H9 (cell line): ENCODE measurements at regions not wholly inside any gene's neighbourhood (a gene's known extent, or its start where the extent isn't known, plus 50 kb on each side); places are given as distances from the start of the nearest gene placed in this dataset.

Source experiments
- DNase-seq: peaks from one replicate; pipeline ENCODE4 v3.0.0-alpha.2; 2017
- H2AFZ ChIP-seq: one replicate; pipeline ENCODE4 v1.6.1; 2013; ENCODE audit warnings: mild to moderate bottlenecking, low read length, control low read depth, moderate library complexity
- H2AK5ac ChIP-seq: 2 replicates; pipeline ENCODE4 v1.6.1; 2013; ENCODE audit warnings: low read length, control low read depth, mixed read lengths; ENCODE audit not compliant: insufficient read length
- H2BK120ac ChIP-seq: one replicate; pipeline ENCODE4 v1.6.1; 2013; ENCODE audit warnings: low read depth, mild to moderate bottlenecking, low read length, control low read depth, inconsistent platforms; ENCODE audit not compliant: poor library complexity, severe bottlenecking
- H2BK12ac ChIP-seq: 2 replicates; pipeline ENCODE4 v1.6.1; 2013; ENCODE audit warnings: low read length, control low read depth, mixed read lengths, low read depth; ENCODE audit not compliant: insufficient read length
- H2BK15ac ChIP-seq: 2 replicates; pipeline ENCODE4 v1.6.1; 2013; ENCODE audit warnings: low read depth, low read length, control low read depth
- H2BK20ac ChIP-seq: one replicate; pipeline ENCODE4 v1.6.1; 2013; ENCODE audit warnings: low read depth, mild to moderate bottlenecking, low read length, control low read depth, inconsistent platforms; ENCODE audit not compliant: poor library complexity, severe bottlenecking
- H2BK5ac ChIP-seq: 2 replicates; pipeline ENCODE4 v1.6.1; 2013; ENCODE audit warnings: low read length, control low read depth, mixed read lengths; ENCODE audit not compliant: insufficient read length
- H3K14ac ChIP-seq: 2 replicates; pipeline ENCODE4 v1.6.1; 2013; ENCODE audit warnings: low read length, control low read depth; ENCODE audit not compliant: insufficient read depth
- H3K18ac ChIP-seq: 2 replicates; pipeline ENCODE4 v1.6.1; 2013; ENCODE audit warnings: low read depth, mild to moderate bottlenecking, mixed read lengths, low read length, control low read depth; ENCODE audit not compliant: insufficient read length
- H3K23ac ChIP-seq: 2 replicates; pipeline ENCODE4 v1.6.1; 2013; ENCODE audit warnings: low read length, control low read depth, mixed read lengths, low read depth; ENCODE audit not compliant: insufficient read length
- H3K23me2 ChIP-seq: 2 replicates; pipeline ENCODE4 v1.6.1; 2013; ENCODE audit warnings: low read depth, mild to moderate bottlenecking, mixed read lengths, low read length, control low read depth; ENCODE audit not compliant: insufficient read length, poor library complexity, severe bottlenecking
- H3K27ac ChIP-seq: 2 replicates; pipeline ENCODE4 v1.5.1; 2013; ENCODE audit warnings: low read length, control low read depth, mixed read lengths, low read depth; ENCODE audit not compliant: insufficient read length
- H3K27me3 ChIP-seq: 2 replicates; pipeline ENCODE4 v1.6.1; 2013; ENCODE audit warnings: low read length, control low read depth, inconsistent platforms; ENCODE audit not compliant: insufficient read depth
- H3K4ac ChIP-seq: 2 replicates; pipeline ENCODE4 v1.6.1; 2013; ENCODE audit warnings: low read depth, mild to moderate bottlenecking, control low read depth, inconsistent platforms, low read length, moderate library complexity
- H3K4me1 ChIP-seq: 2 replicates; pipeline ENCODE4 v1.6.1; 2013; ENCODE audit warnings: low read length, control low read depth, inconsistent platforms; ENCODE audit not compliant: insufficient read depth
- H3K4me2 ChIP-seq: 2 replicates; pipeline ENCODE4 v1.6.1; 2013; ENCODE audit warnings: low read length, control low read depth, mixed read lengths; ENCODE audit not compliant: insufficient read length, insufficient read depth
- H3K56ac ChIP-seq: 2 replicates; pipeline ENCODE4 v1.6.1; 2013; ENCODE audit warnings: low read depth, mild to moderate bottlenecking, mixed read lengths, low read length, control low read depth; ENCODE audit not compliant: insufficient read length
- H3K79me1 ChIP-seq: 2 replicates; pipeline ENCODE4 v1.6.1; 2013; ENCODE audit warnings: low read depth, mild to moderate bottlenecking, moderate library complexity, low read length, control low read depth, inconsistent platforms; ENCODE audit not compliant: insufficient read depth, poor library complexity, severe bottlenecking
- H3K79me2 ChIP-seq: 2 replicates; pipeline ENCODE4 v1.6.1; 2013; ENCODE audit warnings: low read length, control low read depth, inconsistent platforms; ENCODE audit not compliant: insufficient read depth
- H3K9ac ChIP-seq: 2 replicates; pipeline ENCODE4 v1.6.1; 2013; ENCODE audit warnings: low read length, control low read depth, mixed read lengths; ENCODE audit not compliant: insufficient read length; ENCODE audit errors: extremely low read depth
- H3K9me3 ChIP-seq: one replicate; pipeline ENCODE4 v1.6.1; 2013; ENCODE audit warnings: low read depth, low read length, inconsistent platforms; ENCODE audit not compliant: control insufficient read depth
- H3T11ph ChIP-seq: one replicate; pipeline ENCODE4 v1.6.1; 2013; ENCODE audit warnings: mild to moderate bottlenecking, low read length, control low read depth, inconsistent platforms
- H4K20me1 ChIP-seq: one replicate; pipeline ENCODE4 v1.6.1; 2013; ENCODE audit not compliant: control insufficient read depth, insufficient read length, insufficient read depth
- H4K5ac ChIP-seq: 2 replicates; pipeline ENCODE4 v1.6.1; 2013; ENCODE audit warnings: low read depth, mild to moderate bottlenecking, mixed read lengths, low read length, control low read depth; ENCODE audit not compliant: insufficient read length
- H4K8ac ChIP-seq: replicated peaks from 2 replicates; pipeline ENCODE4 v1.6.1; 2013; ENCODE audit warnings: low read length, control low read depth, mixed read lengths, low read depth; ENCODE audit not compliant: insufficient read length
- H4K91ac ChIP-seq: 2 replicates; pipeline ENCODE4 v1.6.1; 2013; ENCODE audit warnings: low read depth, mild to moderate bottlenecking, moderate library complexity, mixed read lengths, low read length, control low read depth; ENCODE audit not compliant: insufficient read length
- H3K27ac Mint-ChIP-seq, 3 experiments: 2 replicates in 2 of 3; 3 replicates in 1 of 3; pipeline ENCODE4 v1.8.0; 2020 to 2021; ENCODE audit warnings: mixed read lengths in 3 of 3, mild to moderate bottlenecking in 1 of 3, moderate library complexity in 1 of 3
- H3K27me3 Mint-ChIP-seq: 2 replicates; pipeline ENCODE4 v1.8.0; 2021; ENCODE audit warnings: low read depth, mild to moderate bottlenecking, moderate library complexity, mixed read lengths
- H3K36me3 Mint-ChIP-seq, 3 experiments: 2 replicates in 2 of 3; 3 replicates in 1 of 3; pipeline ENCODE4 v1.8.0; 2020 to 2021; ENCODE audit warnings: low read depth in 3 of 3, mixed read lengths in 3 of 3; ENCODE audit not compliant: insufficient read depth in 1 of 3
- H3K4me1 Mint-ChIP-seq, 2 experiments: 2 replicates each; pipeline ENCODE4 v1.8.0; 2020; ENCODE audit warnings: mixed read lengths in 2 of 2
- H3K4me3 Mint-ChIP-seq, 2 experiments: 2 replicates in 1 of 2; 3 replicates in 1 of 2; pipeline ENCODE4 v1.8.0; 2020 to 2021; ENCODE audit warnings: mild to moderate bottlenecking in 2 of 2, mixed read lengths in 2 of 2, moderate library complexity in 1 of 2
- H3K9me3 Mint-ChIP-seq, 2 experiments: 2 replicates in 1 of 2; 3 replicates in 1 of 2; pipeline ENCODE4 v1.8.0; 2020; ENCODE audit warnings: mild to moderate bottlenecking in 2 of 2, mixed read lengths in 2 of 2, moderate library complexity in 1 of 2
- CTCF ChIP-seq: fragments of 200-600 bp; sonication (generic); conservative IDR thresholded peaks from 3 replicates; pipeline ENCODE4 v1.8.0; 2021; ENCODE audit warnings: antibody characterized with exemption, mild to moderate bottlenecking
- WGBS: extraction: QIAGEN DNeasy Blood & Tissue Kit; methylation state at CpG from one replicate; pipeline ENCODE4 v1.1.7; 2013; ENCODE audit warnings: missing lambda C conversion rate, low lambda C conversion rate, mixed read lengths; ENCODE audit not compliant: insufficient read length; ENCODE audit errors: extremely low coverage; 5-methylcytosine and 5-hydroxymethylcytosine counted together

DNA sequence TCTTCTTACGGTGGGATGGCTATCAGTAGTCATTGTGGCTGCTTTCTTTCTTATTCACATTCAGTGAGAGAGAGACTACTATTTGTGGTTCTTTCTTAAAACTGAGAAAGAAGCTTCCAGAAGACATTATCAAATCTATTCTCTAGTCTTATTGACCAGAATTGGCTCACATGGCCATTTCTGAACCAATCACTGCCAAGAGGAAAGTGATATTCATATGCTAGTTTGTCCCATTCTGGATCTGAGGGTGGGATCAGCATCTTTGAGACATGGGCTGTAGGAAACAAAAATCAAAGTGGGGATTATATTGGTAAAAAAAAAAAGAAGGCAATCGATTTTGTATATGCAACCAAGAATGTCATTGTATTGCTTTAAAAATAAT is 106.4 kb upstream of the RASGRP1 start:
- no peak overlapping the region for H2AFZ ChIP-seq
- H2BK15ac ChIP-seq: no peak overlapping the region
- no peaks in the 10 kb centered on the region for H3K23me2 ChIP-seq
- peaks cover 5% of the 10 kb centered on the region; the same call in 1 of the 2 replicates for H3K27me3 Mint-ChIP-seq
- peaks cover 12 to 14% of the 10 kb centered on the region in 2 experiments for H3K4me1 Mint-ChIP-seq
- no peak overlapping the region for H2BK20ac ChIP-seq
- no peak overlapping the region for H3K27ac ChIP-seq
- no peak overlapping the region for H3T11ph ChIP-seq
- no peak overlapping the region for H2BK5ac ChIP-seq
- H3K27ac Mint-ChIP-seq: no peak overlapping the region
- no peak overlapping the region for H2AK5ac ChIP-seq
- H3K9me3 Mint-ChIP-seq: no peaks in the 10 kb centered on the region
- H3K79me1 ChIP-seq: no peaks in the 10 kb centered on the region
- H3K4me3 Mint-ChIP-seq: no peak overlapping the region
- no peaks in the 10 kb centered on the region for H3K79me2 ChIP-seq
- H2BK120ac ChIP-seq: no peak overlapping the region
- H3K9me3 ChIP-seq: no peaks in the 10 kb centered on the region
- no peak overlapping the region for H3K14ac ChIP-seq
- H3K56ac ChIP-seq: no peak overlapping the region
- H3K18ac ChIP-seq: no peak overlapping the region
- H3K27me3 ChIP-seq: no peaks in the 10 kb centered on the region
- no peak overlapping the region for H3K9ac ChIP-seq
- no peaks in the 10 kb centered on the region for H3K4me1 ChIP-seq
- DNase-seq: no peak
- no peaks in the 10 kb centered on the region for H3K36me3 Mint-ChIP-seq
- H4K5ac ChIP-seq: no peak overlapping the region
- H2BK12ac ChIP-seq: no peak overlapping the region
- WGBS: no CpG with 5 or more reads among the region's 2 CpGs
- no peak overlapping the region for H3K23ac ChIP-seq
- H4K91ac ChIP-seq: no peak overlapping the region
- H3K4ac ChIP-seq: no peak overlapping the region
- H4K20me1 ChIP-seq: no peaks in the 10 kb centered on the region
- no peak overlapping the region for H4K8ac ChIP-seq
- H3K4me2 ChIP-seq: no peak overlapping the region
- TF ChIP-seq CTCF: no peak
